ENCODE measurements at regions not wholly inside any gene's neighbourhood (a gene's known extent, or its start where the extent isn't known, plus 50 kb on each side); places are given as distances from the start of the nearest gene placed in this dataset.

- H3K9me3 ChIP-seq (ENCODE audit: control insufficient read depth, insufficient read depth, low read depth, low read length) = no peaks in the 10 kb centered on the region
- H3K4me3 ChIP-seq (ENCODE audit: low read depth, low read length) = no peak overlapping the region
- ChIA-PET CTCF (interaction anchor here (0.8 kb wide), 1 partner anchor 9 kb away, joined by 3 read pairs; no protein-coding TSS in a partner anchor), POLR2A (no interaction called here)
- no peak for TF ChIP-seq BCL11A (tag by site-specific recombination; IDR thresholded peaks at IDR 0.05; ENCODE audit: low read depth)
- TF ChIP-seq, protein P1, sequence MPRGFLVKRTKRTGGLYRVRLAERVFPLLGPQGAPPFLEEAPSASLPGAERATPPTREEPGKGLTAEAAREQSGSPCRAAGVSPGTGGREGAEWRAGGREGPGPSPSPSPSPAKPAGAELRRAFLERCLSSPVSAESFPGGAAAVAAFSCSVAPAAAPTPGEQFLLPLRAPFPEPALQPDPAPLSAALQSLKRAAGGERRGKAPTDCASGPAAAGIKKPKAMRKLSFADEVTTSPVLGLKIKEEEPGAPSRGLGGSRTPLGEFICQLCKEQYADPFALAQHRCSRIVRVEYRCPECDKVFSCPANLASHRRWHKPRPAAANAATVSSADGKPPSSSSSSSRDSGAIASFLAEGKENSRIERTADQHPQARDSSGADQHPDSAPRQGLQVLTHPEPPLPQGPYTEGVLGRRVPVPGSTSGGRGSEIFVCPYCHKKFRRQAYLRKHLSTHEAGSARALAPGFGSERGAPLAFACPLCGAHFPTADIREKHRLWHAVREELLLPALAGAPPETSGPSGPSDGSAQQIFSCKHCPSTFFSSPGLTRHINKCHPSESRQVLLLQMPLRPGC (tag by site-specific recombination; IDR thresholded peaks at IDR 0.05) = no peak
- no peak for TF ChIP-seq ZNF544 (tag by site-specific recombination; IDR thresholded peaks at IDR 0.05)
- peak; percentile 89 for TF ChIP-seq SETDB1 (IDR thresholded peaks at IDR 0.05; ENCODE audit: insufficient read length, low read length)
- TF ChIP-seq, protein P2, sequence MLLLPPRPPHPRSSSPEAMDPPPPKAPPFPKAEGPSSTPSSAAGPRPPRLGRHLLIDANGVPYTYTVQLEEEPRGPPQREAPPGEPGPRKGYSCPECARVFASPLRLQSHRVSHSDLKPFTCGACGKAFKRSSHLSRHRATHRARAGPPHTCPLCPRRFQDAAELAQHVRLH (tag by site-specific recombination; IDR thresholded peaks at IDR 0.05) = no peak
- TF ChIP-seq, protein P3, sequence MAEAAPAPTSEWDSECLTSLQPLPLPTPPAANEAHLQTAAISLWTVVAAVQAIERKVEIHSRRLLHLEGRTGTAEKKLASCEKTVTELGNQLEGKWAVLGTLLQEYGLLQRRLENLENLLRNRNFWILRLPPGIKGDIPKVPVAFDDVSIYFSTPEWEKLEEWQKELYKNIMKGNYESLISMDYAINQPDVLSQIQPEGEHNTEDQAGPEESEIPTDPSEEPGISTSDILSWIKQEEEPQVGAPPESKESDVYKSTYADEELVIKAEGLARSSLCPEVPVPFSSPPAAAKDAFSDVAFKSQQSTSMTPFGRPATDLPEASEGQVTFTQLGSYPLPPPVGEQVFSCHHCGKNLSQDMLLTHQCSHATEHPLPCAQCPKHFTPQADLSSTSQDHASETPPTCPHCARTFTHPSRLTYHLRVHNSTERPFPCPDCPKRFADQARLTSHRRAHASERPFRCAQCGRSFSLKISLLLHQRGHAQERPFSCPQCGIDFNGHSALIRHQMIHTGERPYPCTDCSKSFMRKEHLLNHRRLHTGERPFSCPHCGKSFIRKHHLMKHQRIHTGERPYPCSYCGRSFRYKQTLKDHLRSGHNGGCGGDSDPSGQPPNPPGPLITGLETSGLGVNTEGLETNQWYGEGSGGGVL (tag by site-specific recombination; IDR thresholded peaks at IDR 0.05) = no peak
- H3K4me1 ChIP-seq (ENCODE audit: control insufficient read depth, insufficient read depth, low read length) = no peaks in the 10 kb centered on the region
- no peak overlapping the region for H3K27ac ChIP-seq (ENCODE audit: extremely low read depth, low read depth, low read length)
- no peaks in the 10 kb centered on the region for H3K36me3 ChIP-seq (ENCODE audit: control insufficient read depth in 2 of 2, insufficient read depth in 1 of 2, low read length in 2 of 2)
Observed at GRCh38 chr21:39064325-39065012, 118.8 kb downstream of the PSMG1 start.

GRCh38 chr21:39063517-39063916 lies 119.7 kb downstream of the PSMG1 start:
- no peak overlapping the region for H3K4me3 ChIP-seq (ENCODE audit: low read depth, low read length)
- no peaks in the 10 kb centered on the region for H3K9me3 ChIP-seq (ENCODE audit: control insufficient read depth, insufficient read depth, low read depth, low read length)
- ChIA-PET CTCF (interaction anchor here (0.8 kb wide), 1 partner anchor 10 kb away, joined by 3 read pairs; no protein-coding TSS in a partner anchor), POLR2A (no interaction called here)
- H3K4me1 ChIP-seq (ENCODE audit: control insufficient read depth, insufficient read depth, low read length) = no peaks in the 10 kb centered on the region
- H3K36me3 ChIP-seq (ENCODE audit: control insufficient read depth in 2 of 2, insufficient read depth in 1 of 2, low read length in 2 of 2) = no peaks in the 10 kb centered on the region
- no peak for TF ChIP-seq KLF8 (tag by site-specific recombination; IDR thresholded peaks at IDR 0.05)
- no peak for TF ChIP-seq ZNF629 (tag by site-specific recombination; IDR thresholded peaks at IDR 0.05)
- TF ChIP-seq PBX3 (CRISPR knock-in tag; IDR thresholded peaks at IDR 0.05) = no peak
- no peak for TF ChIP-seq ZNF23 (tag by site-specific recombination; IDR thresholded peaks at IDR 0.05; ENCODE audit: borderline replicate concordance)
- TF ChIP-seq, protein P4, sequence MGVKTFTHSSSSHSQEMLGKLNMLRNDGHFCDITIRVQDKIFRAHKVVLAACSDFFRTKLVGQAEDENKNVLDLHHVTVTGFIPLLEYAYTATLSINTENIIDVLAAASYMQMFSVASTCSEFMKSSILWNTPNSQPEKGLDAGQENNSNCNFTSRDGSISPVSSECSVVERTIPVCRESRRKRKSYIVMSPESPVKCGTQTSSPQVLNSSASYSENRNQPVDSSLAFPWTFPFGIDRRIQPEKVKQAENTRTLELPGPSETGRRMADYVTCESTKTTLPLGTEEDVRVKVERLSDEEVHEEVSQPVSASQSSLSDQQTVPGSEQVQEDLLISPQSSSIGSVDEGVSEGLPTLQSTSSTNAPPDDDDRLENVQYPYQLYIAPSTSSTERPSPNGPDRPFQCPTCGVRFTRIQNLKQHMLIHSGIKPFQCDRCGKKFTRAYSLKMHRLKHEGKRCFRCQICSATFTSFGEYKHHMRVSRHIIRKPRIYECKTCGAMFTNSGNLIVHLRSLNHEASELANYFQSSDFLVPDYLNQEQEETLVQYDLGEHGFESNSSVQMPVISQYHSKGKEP (tag by site-specific recombination; IDR thresholded peaks at IDR 0.05) = no peak
- TF ChIP-seq ZNF830 (tag by site-specific recombination; IDR thresholded peaks at IDR 0.05; ENCODE audit: low read depth) = no peak
- TF ChIP-seq BCL6B (tag by site-specific recombination; IDR thresholded peaks at IDR 0.05) = no peak
- no peak for TF ChIP-seq RBAK (tag by site-specific recombination; IDR thresholded peaks at IDR 0.05)
- no peak overlapping the region for H3K27ac ChIP-seq (ENCODE audit: extremely low read depth, low read depth, low read length)
